ENCODE measurements at regions not wholly inside any gene's neighbourhood (a gene's known extent, or its start where the extent isn't known, plus 50 kb on each side); places are given as distances from the start of the nearest gene placed in this dataset.

- Histone ChIP-seq H3K4me2 (ENCODE audit: low read depth, low read length) (no peak overlapping the region), H3K14ac (replicated peaks; ENCODE audit: low read depth, low read length) (no peak overlapping the region), H4K20me1 (ENCODE audit: insufficient read depth, low read length) (no peaks in the 10 kb centered on the region), H3K27ac (ENCODE audit: insufficient read depth, low read length) (no peak overlapping the region), H3K23ac (ENCODE audit: low read depth, low read length) (no peak overlapping the region), H3K79me1 (ENCODE audit: low read depth in 1 of 2, low read length in 2 of 2) (no peaks in the 10 kb centered on the region), H2BK15ac (ENCODE audit: low read depth, low read length) (no peak overlapping the region), H3K9me3 (ENCODE audit: control insufficient read depth, insufficient read depth, low read length) (no peaks in the 10 kb centered on the region), H3K4ac (ENCODE audit: low read depth, low read length) (no peak overlapping the region), H2BK20ac (ENCODE audit: low read depth, low read length) (no peak overlapping the region), H2AFZ (replicated peaks; ENCODE audit: low read length, poor library complexity) (no peak overlapping the region), H2BK5ac (ENCODE audit: low read depth, low read length, poor library complexity, severe bottlenecking) (no peak overlapping the region), H3K9me1 (ENCODE audit: insufficient read depth, low read length) (no peaks in the 10 kb centered on the region), H3K4me3 (ENCODE audit: insufficient read depth, low read depth, low read length) (no peak overlapping the region), H2BK120ac (ENCODE audit: low read depth, low read length) (no peak overlapping the region), H3K18ac (ENCODE audit: low read depth, low read length) (no peak overlapping the region), H3K4me1 (ENCODE audit: control insufficient read depth, insufficient read depth, low read length) (no peaks in the 10 kb centered on the region), H3K9ac (ENCODE audit: low read depth, low read length) (no peak overlapping the region), H4K91ac (ENCODE audit: insufficient read depth, low read depth, low read length) (no peak overlapping the region), H3K27me3 (ENCODE audit: control insufficient read depth, insufficient read depth, low read length) (no peaks in the 10 kb centered on the region), H3K56ac (ENCODE audit: extremely low read depth, insufficient read depth, low read length) (no peak overlapping the region), H4K5ac (ENCODE audit: low read depth, low read length) (no peak overlapping the region), H2AK5ac (ENCODE audit: low read depth, low read length) (no peak overlapping the region), H3K36me3 (ENCODE audit: control insufficient read depth, insufficient read depth, low read length) (no peaks in the 10 kb centered on the region), H2AK9ac (replicated peaks; ENCODE audit: low read depth, low read length, poor library complexity) (no peak overlapping the region), H4K8ac (ENCODE audit: low read depth in 2 of 2, low read length in 2 of 2) (no peak overlapping the region)
- DNase-seq (no peak), ATAC-seq (ENCODE audit: low read depth) (no peak)
- POLR2A ChIA-PET (ENCODE audit: unreplicated experiment), result no interaction called here
- CTCF ChIA-PET, result no interaction called here
- TF ChIP-seq NFE2L2 (IDR thresholded peaks at IDR 0.05; ENCODE audit: low read depth, low read length) (no peak), MAFK (IDR thresholded peaks at IDR 0.05; ENCODE audit: low read depth, low read length) (no peak), RAD21 (IDR thresholded peaks at IDR 0.05; ENCODE audit: low read length) (no peak), POLR2A (IDR thresholded peaks at IDR 0.05; ENCODE audit: low read depth, low read length) (no peak), RFX5 (IDR thresholded peaks at IDR 0.05; ENCODE audit: low read depth, low read length) (no peak), FOS (IDR thresholded peaks at IDR 0.05; ENCODE audit: low read depth, low read length) (no peak), BHLHE40 (IDR thresholded peaks at IDR 0.05; ENCODE audit: low read depth, low read length) (no peak), RCOR1 (IDR thresholded peaks at IDR 0.05; ENCODE audit: insufficient replicate concordance, low read length) (no peak), SMC3 (IDR thresholded peaks at IDR 0.05; ENCODE audit: low read depth, low read length) (no peak), CHD1 (IDR thresholded peaks at IDR 0.05; ENCODE audit: low read depth, low read length) (no peak), MAZ (IDR thresholded peaks at IDR 0.05; ENCODE audit: borderline replicate concordance, low read depth, low read length) (no peak), ELK1 (IDR thresholded peaks at IDR 0.05; ENCODE audit: borderline replicate concordance, low read depth, low read length) (no peak), USF2 (IDR thresholded peaks at IDR 0.05; ENCODE audit: low read depth, low read length) (no peak)
- TF ChIP-seq, protein P1, sequence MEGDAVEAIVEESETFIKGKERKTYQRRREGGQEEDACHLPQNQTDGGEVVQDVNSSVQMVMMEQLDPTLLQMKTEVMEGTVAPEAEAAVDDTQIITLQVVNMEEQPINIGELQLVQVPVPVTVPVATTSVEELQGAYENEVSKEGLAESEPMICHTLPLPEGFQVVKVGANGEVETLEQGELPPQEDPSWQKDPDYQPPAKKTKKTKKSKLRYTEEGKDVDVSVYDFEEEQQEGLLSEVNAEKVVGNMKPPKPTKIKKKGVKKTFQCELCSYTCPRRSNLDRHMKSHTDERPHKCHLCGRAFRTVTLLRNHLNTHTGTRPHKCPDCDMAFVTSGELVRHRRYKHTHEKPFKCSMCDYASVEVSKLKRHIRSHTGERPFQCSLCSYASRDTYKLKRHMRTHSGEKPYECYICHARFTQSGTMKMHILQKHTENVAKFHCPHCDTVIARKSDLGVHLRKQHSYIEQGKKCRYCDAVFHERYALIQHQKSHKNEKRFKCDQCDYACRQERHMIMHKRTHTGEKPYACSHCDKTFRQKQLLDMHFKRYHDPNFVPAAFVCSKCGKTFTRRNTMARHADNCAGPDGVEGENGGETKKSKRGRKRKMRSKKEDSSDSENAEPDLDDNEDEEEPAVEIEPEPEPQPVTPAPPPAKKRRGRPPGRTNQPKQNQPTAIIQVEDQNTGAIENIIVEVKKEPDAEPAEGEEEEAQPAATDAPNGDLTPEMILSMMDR (conservative IDR thresholded peaks at IDR 0.05; ENCODE audit: low read depth, low read length), result no peak
- in situ Hi-C loops (cut with MboI; ENCODE audit: low sequenced_read_pairs) (no loop called here), dilution Hi-C loops (cut with HindIII; ENCODE audit: low sequenced_read_pairs, unreplicated experiment) (no loop called here), intact Hi-C loops (cut with micrococcal nuclease) (no loop called here)
- WGBS, 2 experiments (ENCODE audit: extremely low coverage in 2 of 2, insufficient read length in 1 of 2), result no CpG with 5 or more reads among the region's 1 CpG
- BruUV-seq (replicated peaks), result no TSS peak
Measured at GRCh38 chr3:189429019-189429418, 202.2 kb upstream of the TP63 start.
